Thymus (tissue), 11 donors: ENCODE measurements at regions not wholly inside any gene's neighbourhood (a gene's known extent, or its start where the extent isn't known, plus 50 kb on each side); places are given as distances from the start of the nearest gene placed in this dataset.

Experiments
- DNase-seq, 9 donors: peaks; one replicate each; pipeline ENCODE4 v3.0.0-alpha.2; 2013; ENCODE audit warnings: low spot score in 9 of 9, low read depth in 6 of 9, missing footprints in 1 of 9
- H3K27ac ChIP-seq, 2 donors: one replicate each; pipeline ENCODE4 v1.5.1; 2013; ENCODE audit warnings: control low read depth in 1 of 2, low read depth in 1 of 2, low read length in 1 of 2, mild to moderate bottlenecking in 1 of 2, moderate library complexity in 1 of 2
- H3K27me3 ChIP-seq, 2 donors: one replicate each; pipeline ENCODE4 v1.5.1; 2013; ENCODE audit warnings: low read length in 1 of 2; ENCODE audit not compliant: control insufficient read depth in 2 of 2, insufficient read depth in 1 of 2
- H3K36me3 ChIP-seq, 2 donors: one replicate each; pipeline ENCODE4 v1.5.1; 2013; ENCODE audit warnings: low read length in 1 of 2, mild to moderate bottlenecking in 1 of 2, moderate library complexity in 1 of 2; ENCODE audit not compliant: control insufficient read depth in 2 of 2, insufficient read depth in 2 of 2
- H3K4me1 ChIP-seq, 2 donors: one replicate each; pipeline ENCODE4 v1.5.1; 2013; ENCODE audit warnings: low read length in 2 of 2; ENCODE audit not compliant: control insufficient read depth in 2 of 2, insufficient read depth in 2 of 2
- H3K4me3 ChIP-seq, 2 donors: one replicate each; pipeline ENCODE4 v1.5.1; 2013; ENCODE audit warnings: low read length in 2 of 2, control low read depth in 1 of 2, mild to moderate bottlenecking in 1 of 2
- H3K9me3 ChIP-seq, 2 donors: one replicate each; pipeline ENCODE4 v1.5.1; 2013; ENCODE audit warnings: low read length in 1 of 2, mild to moderate bottlenecking in 1 of 2; ENCODE audit not compliant: control insufficient read depth in 2 of 2, insufficient read depth in 1 of 2
- WGBS: extraction: QIAGEN DNeasy Blood & Tissue Kit; methylation state at CpG from one replicate; pipeline ENCODE4 v1.1.7; 2013; 5-methylcytosine and 5-hydroxymethylcytosine counted together
- donor health status: healthy.

GRCh38 chr6:22017272-22017671 is 279.6 kb downstream of the PRL start:
- Histone ChIP-seq H3K4me3 (no peak overlapping the region), H3K36me3 (peaks cover 11 to 19% of the 10 kb centered on the region in 2 donors), H3K4me1 (peaks cover 10 to 25% of the 10 kb centered on the region in 2 donors), H3K9me3 (peaks cover 2 to 6% of the 10 kb centered on the region in 2 donors), H3K27me3 (no peaks in the 10 kb centered on the region), H3K27ac (no peak overlapping the region)
- WGBS, result 68% methylated on average over 1 of the region's 1 CpG
- DNase-seq, result no peak

DNA sequence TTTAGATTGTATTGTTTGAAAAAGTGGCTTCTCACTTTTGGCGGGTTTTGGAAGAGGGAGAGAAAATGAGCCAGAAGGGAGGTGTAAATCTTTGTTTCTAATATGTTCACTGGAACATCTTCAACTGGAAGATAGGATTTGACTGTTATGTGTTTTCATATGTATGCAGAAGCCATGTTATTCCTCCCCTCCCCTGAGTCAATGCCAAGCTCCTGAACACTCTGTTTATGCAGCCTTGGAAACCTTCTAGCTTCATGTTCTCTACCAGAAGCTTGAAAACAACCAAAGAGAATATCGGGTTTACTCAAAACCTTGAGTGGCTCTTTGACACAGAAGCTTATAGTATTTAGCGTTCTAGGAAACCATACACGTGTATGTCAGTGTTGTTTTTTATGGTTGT is 279.1 kb downstream of the PRL start:
- peaks cover 2 to 6% of the 10 kb centered on the region in 2 donors for H3K9me3 ChIP-seq
- no peak overlapping the region for H3K4me3 ChIP-seq
- peaks cover 10 to 30% of the 10 kb centered on the region in 2 donors for H3K4me1 ChIP-seq
- no peaks in the 10 kb centered on the region for H3K27me3 ChIP-seq
- H3K36me3 ChIP-seq, result peaks cover 16 to 23% of the 10 kb centered on the region in 2 donors
- H3K27ac ChIP-seq, result no peak overlapping the region
- no peak for DNase-seq
- WGBS, result 96% methylated on average over 4 of the region's 4 CpGs

DNA sequence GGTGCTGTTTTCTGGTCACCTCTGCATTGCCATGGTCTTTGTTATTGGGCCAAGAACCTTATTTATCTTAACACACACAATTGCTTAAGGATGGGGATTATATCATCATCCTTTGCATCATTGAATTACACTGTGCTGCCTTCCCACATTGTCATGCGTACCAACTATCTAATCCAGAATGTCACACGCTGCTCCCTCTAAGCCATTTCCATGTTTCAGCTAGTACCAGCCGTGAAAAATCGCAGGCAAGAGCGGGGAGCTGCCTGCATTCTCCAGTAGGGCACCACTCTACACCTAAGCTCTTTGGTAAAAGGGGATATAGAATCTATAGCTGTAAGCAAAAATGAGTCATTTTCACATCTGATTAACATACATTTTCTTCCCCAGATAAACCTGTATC is 277.0 kb downstream of the PRL start:
- DNase-seq, result no peak
- 96% methylated on average over 5 of the region's 5 CpGs for WGBS
- Histone ChIP-seq H3K4me3 (no peak overlapping the region), H3K4me1 (peaks cover 20 to 46% of the 10 kb centered on the region in 2 donors), H3K27me3 (no peaks in the 10 kb centered on the region), H3K36me3 (peaks cover 16 to 30% of the 10 kb centered on the region in 2 donors), H3K27ac (peak overlapping the region in 1 of 2 donors; percentile 35), H3K9me3 (peaks cover 2 to 6% of the 10 kb centered on the region in 2 donors)

DNA sequence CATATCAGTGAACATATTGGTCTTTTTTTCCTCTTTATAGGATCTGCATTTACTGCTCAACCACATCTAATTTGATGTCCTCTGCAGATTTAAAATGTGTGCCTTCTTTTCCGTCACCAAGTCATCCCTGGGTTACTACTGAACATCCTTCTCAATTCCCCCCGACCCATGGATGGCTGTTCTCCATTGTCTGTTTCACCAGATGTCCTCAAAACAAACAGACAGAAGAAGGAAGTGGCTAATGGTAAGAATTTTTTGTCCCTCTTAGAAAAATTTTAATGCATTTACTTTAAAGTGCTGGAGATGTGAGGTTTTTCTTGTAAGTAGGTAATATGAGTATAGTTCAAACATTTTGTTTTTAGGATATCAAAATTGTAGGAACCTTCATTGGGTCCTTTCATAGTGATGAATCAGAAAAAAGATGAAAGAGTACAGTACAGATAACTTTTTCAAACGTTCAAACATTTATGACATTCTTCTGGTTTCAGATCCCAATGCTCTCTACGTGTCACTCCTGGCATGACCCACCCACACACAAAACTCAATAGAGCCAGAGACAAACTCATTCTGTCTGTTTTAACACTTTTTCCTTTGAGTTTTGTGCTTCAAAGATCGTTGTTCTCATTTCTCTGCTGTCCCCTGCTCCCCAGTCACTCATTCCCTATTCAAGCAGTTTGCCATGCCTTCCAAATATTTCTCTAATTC is 276.4 kb downstream of the PRL start:
- H3K36me3 ChIP-seq, result peaks cover 16 to 30% of the 10 kb centered on the region in 2 donors
- WGBS, result 27% methylated on average over 5 of the region's 5 CpGs
- peaks cover 24 to 52% of the 10 kb centered on the region in 2 donors for H3K4me1 ChIP-seq

GRCh38 chr6:22021966-22022365 is 274.9 kb downstream of the PRL start:
- H3K27ac ChIP-seq, result no peak overlapping the region
- WGBS, result 96% methylated on average over 1 of the region's 1 CpG
- H3K9me3 ChIP-seq, result peaks cover 2 to 6% of the 10 kb centered on the region in 2 donors
- H3K4me3 ChIP-seq, result no peak overlapping the region
- DNase-seq, result no peak
- peaks cover 36 to 66% of the 10 kb centered on the region in 2 donors for H3K4me1 ChIP-seq
- H3K36me3 ChIP-seq, result peaks cover 16 to 30% of the 10 kb centered on the region in 2 donors
- no peaks in the 10 kb centered on the region for H3K27me3 ChIP-seq

More for the DNA sequence above, 276.4 kb downstream of the PRL start:
- H3K27me3 ChIP-seq, result no peaks in the 10 kb centered on the region
- H3K4me3 ChIP-seq, result no peak overlapping the region
- DNase-seq, result no peak
- peaks cover 2 to 6% of the 10 kb centered on the region in 2 donors for H3K9me3 ChIP-seq
- peak overlapping the region in 1 of 2 donors; percentile 35 for H3K27ac ChIP-seq

DNA sequence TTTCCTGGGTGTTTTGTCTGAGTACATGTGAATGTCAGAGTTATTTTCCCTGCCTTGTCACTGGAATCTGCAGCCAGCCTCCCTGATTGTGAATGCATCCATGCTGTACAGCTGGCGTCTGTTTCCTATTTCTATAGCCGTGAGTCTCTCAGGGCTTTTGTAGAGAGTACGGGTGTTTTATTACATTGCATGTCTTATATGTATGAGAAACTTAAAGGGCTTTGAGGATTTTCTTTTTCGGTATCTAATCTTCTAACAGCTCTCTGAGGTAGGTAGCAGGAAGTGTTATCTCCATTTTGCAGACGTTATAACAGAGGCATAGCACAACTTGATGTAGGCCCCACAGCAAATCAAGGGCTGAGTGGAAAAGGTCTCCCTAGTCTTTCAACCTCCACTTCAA is 272.9 kb downstream of the PRL start:
- H3K4me3 ChIP-seq, result no peak overlapping the region
- peak overlapping the region; percentile 80 to 97 for H3K27ac ChIP-seq
- H3K4me1 ChIP-seq, result peaks cover 52 to 80% of the 10 kb centered on the region in 2 donors
- no peaks in the 10 kb centered on the region for H3K27me3 ChIP-seq
- H3K9me3 ChIP-seq, result peaks cover 2 to 6% of the 10 kb centered on the region in 2 donors
- peaks cover 16 to 34% of the 10 kb centered on the region in 2 donors for H3K36me3 ChIP-seq
- DNase-seq, result peak in 3 of 9 donors; percentile 48 to 79 (median 59)
- 7% methylated on average over 5 of the region's 5 CpGs for WGBS

DNA sequence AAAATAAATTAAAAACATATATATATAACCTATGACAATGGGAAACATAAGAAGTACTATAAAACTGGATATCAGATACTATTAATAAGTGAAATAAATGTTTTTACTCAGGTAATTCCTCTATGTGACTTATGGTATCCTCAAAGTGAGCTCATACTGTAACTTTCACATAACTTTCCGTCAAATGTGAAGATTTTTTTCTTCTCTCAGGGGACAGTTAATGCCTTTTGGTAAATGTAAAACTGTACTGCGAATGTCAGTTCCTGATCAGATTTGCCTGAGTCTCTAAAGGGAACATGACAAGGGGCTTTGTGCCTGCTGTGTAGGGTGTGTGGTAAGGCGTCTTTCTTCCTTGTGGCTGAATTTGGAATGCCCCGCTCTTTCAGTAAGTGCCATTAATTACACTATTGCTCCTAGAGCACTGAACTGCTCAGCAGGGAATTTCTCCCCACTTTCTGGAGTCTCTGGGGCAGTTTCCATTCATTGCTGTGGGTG is 271.8 kb downstream of the PRL start:
- Histone ChIP-seq H3K27ac (peak overlapping the region; percentile 67 to 97), H3K27me3 (no peaks in the 10 kb centered on the region), H3K4me1 (peaks cover 60 to 81% of the 10 kb centered on the region in 2 donors), H3K4me3 (peak overlapping the region; percentile 26 to 43), H3K36me3 (peaks cover 16 to 33% of the 10 kb centered on the region in 2 donors), H3K9me3 (peaks cover 2 to 6% of the 10 kb centered on the region in 2 donors)
- 39% methylated on average over 4 of the region's 4 CpGs for WGBS
- peak in 1 of 9 donors; percentile 65 for DNase-seq

DNA sequence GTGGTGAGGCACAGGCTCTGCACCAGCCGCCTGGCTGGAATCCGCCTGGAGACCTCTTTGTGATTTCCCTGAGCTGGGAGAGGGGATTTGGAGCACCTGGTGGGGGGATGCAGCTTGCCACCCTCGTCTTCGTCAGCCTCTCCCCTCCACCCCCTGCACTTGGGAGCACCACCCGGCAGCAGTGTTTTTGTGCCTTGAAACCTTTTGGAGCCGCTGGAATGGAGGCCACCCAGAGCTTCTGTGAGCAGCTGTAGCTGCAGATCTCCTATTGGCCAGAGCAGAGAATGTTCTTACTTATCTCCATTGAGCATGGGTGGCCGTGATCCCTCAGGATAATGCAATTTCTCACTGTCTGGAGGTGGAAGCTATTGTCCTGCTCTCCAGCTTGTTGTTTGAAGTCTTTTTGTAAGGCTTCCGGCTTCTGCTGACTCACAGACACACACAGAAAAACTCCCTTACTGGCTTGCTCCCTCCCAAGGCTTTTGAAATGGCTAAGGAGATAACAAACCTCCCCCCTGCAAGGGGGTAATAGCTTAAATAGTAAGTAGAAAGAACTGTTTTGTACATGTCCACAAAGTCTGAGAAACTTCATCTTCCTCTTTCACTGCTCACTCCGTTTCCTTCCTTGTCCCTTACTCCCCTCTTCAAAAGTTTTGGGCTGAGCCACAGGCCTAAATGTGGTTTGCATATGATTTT is 271.2 kb downstream of the PRL start:
- Histone ChIP-seq H3K4me3 (peak overlapping the region; percentile 26 to 43), H3K4me1 (peaks cover 57 to 78% of the 10 kb centered on the region in 2 donors), H3K27me3 (no peaks in the 10 kb centered on the region), H3K9me3 (peaks cover 2 to 6% of the 10 kb centered on the region in 2 donors), H3K27ac (peak overlapping the region; percentile 67 to 97), H3K36me3 (peaks cover 16 to 33% of the 10 kb centered on the region in 2 donors)
- WGBS, result 21% methylated on average over 9 of the region's 9 CpGs
- peak in 7 of 9 donors; percentile 50 to 86 (median 62) for DNase-seq
